Suprapubic skin (tissue), 3 donors: ENCODE measurements at regions not wholly inside any gene's neighbourhood (a gene's known extent, or its start where the extent isn't known, plus 50 kb on each side); places are given as distances from the start of the nearest gene placed in this dataset.

ENCODE experiments used
- CTCF ChIP-seq, 2 donors: fragments of 200-600 bp in 1 of 2; fragments of 450-650 bp in 1 of 2; sonication (generic) in 1 of 2; IDR thresholded peaks; one replicate each; pipeline ENCODE4 v1.5.1; 2016 to 2019; ENCODE audit warnings: antibody characterized with exemption in 2 of 2, mild to moderate bottlenecking in 1 of 2, moderate library complexity in 1 of 2
- EP300 ChIP-seq: sonication (generic); formaldehyde crosslinking; IDR thresholded peaks from one replicate; pipeline ENCODE4 v1.6.1; 2017; ENCODE audit warnings: antibody characterized with exemption

- TF ChIP-seq CTCF (IDR thresholded peaks at IDR 0.05) (no peak), EP300 (no peak)
These were observed 96.5 kb upstream of the TCEAL2 start for GRCh38 chrX:102029026-102029425.
